ENCODE measurements at regions not wholly inside any gene's neighbourhood (a gene's known extent, or its start where the extent isn't known, plus 50 kb on each side); places are given as distances from the start of the nearest gene placed in this dataset.

GRCh38 chr2:216914491-216914890 lies 54.6 kb upstream of the TNP1 start:
- Histone ChIP-seq H3K4me3 (ENCODE audit: low read length) (no peak overlapping the region), H3K27me3 (ENCODE audit: control insufficient read depth, low read length) (no peaks in the 10 kb centered on the region), H3K9me2 (replicated peaks; ENCODE audit: control insufficient read depth, low read length) (no peaks in the 10 kb centered on the region), H3K9me3 (ENCODE audit: control insufficient read depth, insufficient read depth, low read length) (no peaks in the 10 kb centered on the region), H3K27ac (ENCODE audit: low read depth, low read length) (no peak overlapping the region), H3K4me1 (ENCODE audit: control insufficient read depth, low read length) (no peaks in the 10 kb centered on the region), H3K36me3 (ENCODE audit: control insufficient read depth, low read length) (no peaks in the 10 kb centered on the region), H3K4me2 (ENCODE audit: low read length) (no peak overlapping the region), H3F3A (ENCODE audit: control insufficient read depth, insufficient read depth) (no peaks in the 10 kb centered on the region), H4K20me1 (ENCODE audit: control insufficient read depth, insufficient read depth, low read depth, low read length) (no peaks in the 10 kb centered on the region), H3K79me2 (ENCODE audit: control insufficient read depth, low read length) (no peaks in the 10 kb centered on the region)
- TF ChIP-seq CTCF (IDR thresholded peaks at IDR 0.05; ENCODE audit: low read depth, low read length, poor library complexity, severe bottlenecking) (no peak), EZH2phosphoT487 (IDR thresholded peaks at IDR 0.05; ENCODE audit: borderline replicate concordance, low read length) (no peak)

DNA sequence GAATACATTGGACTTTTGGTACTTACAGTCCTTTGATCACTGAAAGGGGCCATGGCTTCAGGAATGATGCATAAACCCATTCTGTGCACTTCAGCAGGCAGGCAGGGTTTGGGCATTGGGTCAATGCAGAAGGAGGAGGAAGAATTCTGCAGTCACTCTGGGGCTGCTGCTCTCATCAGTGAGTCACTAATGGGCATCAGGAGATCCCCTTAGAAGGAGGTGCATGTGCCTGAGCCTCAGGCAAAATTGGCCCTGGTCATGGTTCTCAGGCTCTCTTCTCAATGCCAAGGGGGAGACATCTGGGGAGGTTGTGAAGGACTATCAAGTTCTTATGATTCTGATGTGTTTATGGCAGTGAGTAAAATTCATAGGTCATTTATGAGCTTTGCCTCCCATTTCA lies 52.0 kb upstream of the TNP1 start:
- Histone ChIP-seq H3K27me3 (ENCODE audit: control insufficient read depth, low read length) (no peaks in the 10 kb centered on the region), H3K4me2 (ENCODE audit: low read length) (no peak overlapping the region), H3K9me3 (ENCODE audit: control insufficient read depth, insufficient read depth, low read length) (no peaks in the 10 kb centered on the region), H3K9me2 (replicated peaks; ENCODE audit: control insufficient read depth, low read length) (no peaks in the 10 kb centered on the region), H3K36me3 (ENCODE audit: control insufficient read depth, low read length) (no peaks in the 10 kb centered on the region), H3K4me1 (ENCODE audit: control insufficient read depth, low read length) (no peaks in the 10 kb centered on the region), H3F3A (ENCODE audit: control insufficient read depth, insufficient read depth) (no peaks in the 10 kb centered on the region), H4K20me1 (ENCODE audit: control insufficient read depth, insufficient read depth, low read depth, low read length) (no peaks in the 10 kb centered on the region), H3K27ac (ENCODE audit: low read depth, low read length) (no peak overlapping the region), H3K4me3 (ENCODE audit: low read length) (no peak overlapping the region), H3K79me2 (ENCODE audit: control insufficient read depth, low read length) (no peaks in the 10 kb centered on the region)
- TF ChIP-seq CTCF (IDR thresholded peaks at IDR 0.05; ENCODE audit: low read depth, low read length, poor library complexity, severe bottlenecking) = no peak
- no peak for TF ChIP-seq EZH2phosphoT487 (IDR thresholded peaks at IDR 0.05; ENCODE audit: borderline replicate concordance, low read length)

DNA sequence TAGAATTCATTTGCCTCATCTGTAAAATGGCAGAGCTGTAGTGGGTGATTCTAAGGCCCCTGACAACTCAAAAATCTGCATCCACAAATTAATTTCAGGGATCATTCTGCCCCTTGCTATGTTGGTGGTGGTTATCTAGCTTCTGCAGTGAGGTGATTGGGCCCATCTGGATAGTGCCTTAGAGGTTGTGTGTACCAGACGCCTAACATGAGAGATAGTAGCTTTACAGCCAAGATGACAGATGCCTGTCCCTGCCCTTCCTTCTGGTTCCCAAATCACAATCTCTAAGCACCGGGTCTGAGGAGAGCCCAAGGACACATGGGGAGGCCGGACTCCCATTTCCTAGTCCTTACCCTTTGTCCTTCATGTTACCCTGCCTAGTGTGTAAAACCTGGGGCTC lies 51.1 kb upstream of the TNP1 start:
- no peak overlapping the region for H3K4me2 ChIP-seq (ENCODE audit: low read length)
- no peaks in the 10 kb centered on the region for H3K79me2 ChIP-seq (ENCODE audit: control insufficient read depth, low read length)
- H3K27ac ChIP-seq (ENCODE audit: low read depth, low read length) = no peak overlapping the region
- H3K9me3 ChIP-seq (ENCODE audit: control insufficient read depth, insufficient read depth, low read length) = no peaks in the 10 kb centered on the region
- TF ChIP-seq EZH2phosphoT487 (IDR thresholded peaks at IDR 0.05; ENCODE audit: borderline replicate concordance, low read length) (no peak), CTCF (IDR thresholded peaks at IDR 0.05; ENCODE audit: low read depth, low read length, poor library complexity, severe bottlenecking) (no peak)
- H3K27me3 ChIP-seq (ENCODE audit: control insufficient read depth, low read length) = no peaks in the 10 kb centered on the region
- H3K4me3 ChIP-seq (ENCODE audit: low read length) = no peak overlapping the region
- H3K4me1 ChIP-seq (ENCODE audit: control insufficient read depth, low read length) = no peaks in the 10 kb centered on the region
- no peaks in the 10 kb centered on the region for H3K36me3 ChIP-seq (ENCODE audit: control insufficient read depth, low read length)
- H3F3A ChIP-seq (ENCODE audit: control insufficient read depth, insufficient read depth) = no peaks in the 10 kb centered on the region
- H4K20me1 ChIP-seq (ENCODE audit: control insufficient read depth, insufficient read depth, low read depth, low read length) = no peaks in the 10 kb centered on the region
- no peaks in the 10 kb centered on the region for H3K9me2 ChIP-seq (replicated peaks; ENCODE audit: control insufficient read depth, low read length)

Measured in DOHH2 (cell line).